HG03457 (cell line): ENCODE measurements at regions not wholly inside any gene's neighbourhood (a gene's known extent, or its start where the extent isn't known, plus 50 kb on each side); places are given as distances from the start of the nearest gene placed in this dataset.

Source experiments
- ATAC-seq: cut with Tn5 transposase; IDR thresholded peaks from one replicate; pipeline ENCODE4 v1.9.1; 2021; ENCODE audit warnings: moderate number of reproducible peaks; ENCODE audit not compliant: unreplicated experiment

- ATAC-seq, result no peak
Measured at GRCh38 chr14:101363261-101363555, 198.1 kb upstream of the DIO3 start.

- ATAC-seq, result no peak
Measured at GRCh38 chr14:101363880-101364391, 197.4 kb upstream of the DIO3 start.

GRCh38 chr14:101364503-101365328, 196.6 kb upstream of the DIO3 start:
- no peak for ATAC-seq

- ATAC-seq, result no peak
Measured at GRCh38 chr14:101365329-101366158, 195.8 kb upstream of the DIO3 start.

GRCh38 chr14:101367421-101368261, 193.7 kb upstream of the DIO3 start:
- ATAC-seq, result no peak

- no peak for ATAC-seq
Measured at GRCh38 chr14:101368629-101369028, 192.7 kb upstream of the DIO3 start.

- no peak for ATAC-seq
Measured at GRCh38 chr14:101369194-101369915, 191.9 kb upstream of the DIO3 start.

- ATAC-seq, result no peak
Measured at GRCh38 chr14:101369916-101370592, 191.2 kb upstream of the DIO3 start.

- ATAC-seq, result no peak
Measured at GRCh38 chr14:101370593-101371569, 190.4 kb upstream of the DIO3 start.

GRCh38 chr14:101371799-101372793, 189.2 kb upstream of the DIO3 start:
- ATAC-seq, result no peak

- ATAC-seq, result no peak
Measured at GRCh38 chr14:101372894-101373620, 188.2 kb upstream of the DIO3 start.

- ATAC-seq, result no peak
Measured at GRCh38 chr14:101373690-101374295, 187.5 kb upstream of the DIO3 start.

GRCh38 chr14:101374373-101375338, 186.6 kb upstream of the DIO3 start:
- ATAC-seq, result no peak

GRCh38 chr14:101377069-101377468, 184.2 kb upstream of the DIO3 start:
- ATAC-seq, result no peak

- ATAC-seq, result no peak
Measured at GRCh38 chr14:101379842-101380241, 181.5 kb upstream of the DIO3 start.
